GM12864 (cell line): ENCODE measurements at regions not wholly inside any gene's neighbourhood (a gene's known extent, or its start where the extent isn't known, plus 50 kb on each side); places are given as distances from the start of the nearest gene placed in this dataset.

ENCODE experiments used
- DNase-seq: peaks from one replicate; pipeline ENCODE4 v3.0.0-alpha.2; 2011; ENCODE audit warnings: low read depth
- H3K4me3 ChIP-seq: 2 replicates; pipeline ENCODE4 v1.5.1; 2011; ENCODE audit warnings: mild to moderate bottlenecking, low read depth, low read length, control low read depth
- TF ChIP-seq, protein P1 (sequence below): IDR thresholded peaks from 2 replicates; pipeline ENCODE4 v1.5.1; 2011; ENCODE audit warnings: low read depth, mild to moderate bottlenecking, moderate library complexity, low read length, control low read depth, inconsistent platforms; ENCODE audit errors: missing control alignments

DNA sequence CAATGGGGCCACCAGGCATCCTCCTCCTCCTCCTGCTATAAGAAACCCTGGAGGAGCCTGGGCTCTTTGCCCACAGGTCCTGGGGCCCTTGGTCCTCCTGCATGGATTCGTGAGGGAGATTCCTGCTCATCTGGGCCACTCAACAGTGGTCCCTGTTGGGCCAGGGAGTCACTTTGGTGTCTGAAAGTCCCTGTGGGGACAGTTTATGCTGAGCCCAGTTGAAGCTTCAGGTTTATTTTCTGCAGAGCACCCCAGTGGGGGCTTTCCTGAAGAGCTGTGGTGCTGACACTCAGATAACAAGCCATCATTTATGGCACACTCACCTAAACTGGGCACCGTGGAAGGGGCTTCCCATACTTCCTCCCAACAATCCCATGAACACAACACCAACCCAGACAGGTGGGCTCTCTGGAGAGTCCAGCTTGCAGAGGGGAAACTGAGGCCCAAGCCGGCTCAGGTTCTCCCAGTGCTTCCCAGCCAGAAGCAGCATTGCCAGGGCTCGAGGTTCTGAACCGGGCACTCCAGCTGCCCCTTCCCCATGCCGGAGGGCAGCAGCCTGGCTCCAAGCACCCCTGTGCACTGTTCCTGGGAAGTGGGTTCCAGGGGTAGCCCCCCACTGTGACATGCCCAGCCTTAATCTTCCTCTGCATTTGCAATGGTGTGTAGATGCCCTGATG is 91.3 kb downstream of the MYEOV start:
- TF ChIP-seq, protein P1, sequence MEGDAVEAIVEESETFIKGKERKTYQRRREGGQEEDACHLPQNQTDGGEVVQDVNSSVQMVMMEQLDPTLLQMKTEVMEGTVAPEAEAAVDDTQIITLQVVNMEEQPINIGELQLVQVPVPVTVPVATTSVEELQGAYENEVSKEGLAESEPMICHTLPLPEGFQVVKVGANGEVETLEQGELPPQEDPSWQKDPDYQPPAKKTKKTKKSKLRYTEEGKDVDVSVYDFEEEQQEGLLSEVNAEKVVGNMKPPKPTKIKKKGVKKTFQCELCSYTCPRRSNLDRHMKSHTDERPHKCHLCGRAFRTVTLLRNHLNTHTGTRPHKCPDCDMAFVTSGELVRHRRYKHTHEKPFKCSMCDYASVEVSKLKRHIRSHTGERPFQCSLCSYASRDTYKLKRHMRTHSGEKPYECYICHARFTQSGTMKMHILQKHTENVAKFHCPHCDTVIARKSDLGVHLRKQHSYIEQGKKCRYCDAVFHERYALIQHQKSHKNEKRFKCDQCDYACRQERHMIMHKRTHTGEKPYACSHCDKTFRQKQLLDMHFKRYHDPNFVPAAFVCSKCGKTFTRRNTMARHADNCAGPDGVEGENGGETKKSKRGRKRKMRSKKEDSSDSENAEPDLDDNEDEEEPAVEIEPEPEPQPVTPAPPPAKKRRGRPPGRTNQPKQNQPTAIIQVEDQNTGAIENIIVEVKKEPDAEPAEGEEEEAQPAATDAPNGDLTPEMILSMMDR: no peak
- no peak for DNase-seq
- H3K4me3 ChIP-seq: no peak overlapping the region

DNA sequence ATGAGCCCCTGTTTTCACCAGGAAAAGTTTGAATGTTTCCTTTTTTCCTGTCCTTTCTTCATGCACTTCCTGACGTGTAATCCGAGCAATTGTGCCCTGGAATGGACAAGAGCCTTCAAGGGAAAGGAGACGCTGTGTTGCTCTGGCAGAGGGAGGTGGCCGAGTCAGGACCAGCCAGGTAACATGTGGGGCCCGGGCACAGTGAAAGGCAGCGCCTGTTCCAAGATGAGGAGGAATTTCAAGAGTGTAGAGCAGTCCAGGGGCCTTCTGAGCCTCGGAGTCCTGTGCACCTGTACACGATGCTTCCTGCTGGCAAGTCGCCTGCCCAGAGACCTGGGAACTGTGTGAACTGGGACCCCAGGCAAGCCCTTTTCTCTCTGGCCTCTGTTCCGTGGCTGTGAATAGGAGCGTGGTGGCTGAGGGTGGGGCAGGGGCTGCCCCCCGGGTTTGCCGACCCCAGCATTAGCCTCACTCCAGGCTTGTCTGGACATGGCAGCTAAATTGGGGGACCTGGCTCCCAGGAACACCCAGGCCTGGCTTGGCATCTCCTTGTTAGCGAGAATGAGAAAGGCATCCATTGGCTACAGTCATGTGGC is 92.0 kb downstream of the MYEOV start:
- TF ChIP-seq, protein P1: no peak
- no peak for DNase-seq
- no peak overlapping the region for H3K4me3 ChIP-seq

DNA sequence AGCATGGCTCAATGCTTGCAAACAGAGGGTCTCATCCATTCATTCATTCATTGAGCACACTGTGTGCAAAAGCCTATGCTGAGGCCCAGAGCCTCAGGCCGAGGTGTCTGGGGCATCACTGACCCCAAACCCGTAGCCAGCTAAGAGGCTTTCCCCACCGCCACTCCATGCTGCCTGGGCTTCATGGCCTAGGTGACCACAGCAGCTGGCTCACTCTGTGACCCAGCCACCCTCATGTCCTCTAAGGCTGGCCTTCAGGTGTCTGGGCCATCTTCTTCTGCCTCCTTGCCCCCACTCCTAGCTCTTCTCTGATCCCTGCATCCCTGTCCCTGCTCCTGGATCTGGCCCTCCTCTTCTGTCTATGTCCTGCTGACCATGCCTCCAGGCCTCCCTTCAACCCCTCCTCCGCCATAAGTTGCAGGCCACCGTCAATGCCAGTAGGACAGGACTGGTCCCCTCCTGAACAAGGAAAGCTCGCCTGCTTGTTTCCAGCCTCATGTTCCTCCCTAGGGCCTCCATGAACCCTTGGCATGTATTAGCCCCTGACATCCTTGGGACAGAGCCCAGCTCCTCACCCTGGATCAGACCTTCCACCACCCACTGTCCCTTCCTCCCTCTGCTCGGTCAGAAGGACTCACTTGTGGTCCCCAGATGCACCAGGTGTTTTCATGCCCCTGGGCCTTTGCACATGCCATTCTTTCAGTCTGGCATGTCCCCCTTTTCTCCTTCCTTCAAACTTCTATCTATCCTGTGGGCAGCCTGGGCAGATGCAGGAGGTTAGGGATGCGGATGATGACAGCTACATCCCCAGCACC is 92.8 kb downstream of the MYEOV start:
- DNase-seq: no peak
- no peak overlapping the region for H3K4me3 ChIP-seq
- TF ChIP-seq, protein P1: no peak

DNA sequence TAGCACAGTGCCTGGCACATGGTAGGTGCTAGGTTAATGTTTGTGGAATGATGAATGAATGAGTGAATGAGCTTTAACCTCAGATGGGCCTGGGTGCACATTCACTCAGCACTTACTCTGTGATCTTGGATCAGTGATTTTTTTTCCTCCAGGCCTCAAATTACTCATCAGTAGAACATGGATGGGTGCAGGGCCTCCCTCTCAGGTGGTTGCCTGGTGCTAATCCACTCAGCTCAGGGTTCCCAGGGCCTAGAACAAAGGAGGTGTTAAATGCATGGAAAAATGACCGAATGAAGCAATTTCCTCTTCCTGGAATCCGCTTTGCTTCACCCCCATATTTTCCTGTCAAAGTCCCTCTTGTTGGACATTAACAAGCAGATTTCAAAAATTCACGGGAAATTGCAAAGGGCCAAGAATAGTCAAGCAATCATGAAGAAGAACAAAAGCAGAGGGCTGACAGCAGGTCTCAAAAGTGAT is 93.5 kb downstream of the MYEOV start:
- no peak for DNase-seq
- TF ChIP-seq, protein P1: no peak
- no peak overlapping the region for H3K4me3 ChIP-seq

DNA sequence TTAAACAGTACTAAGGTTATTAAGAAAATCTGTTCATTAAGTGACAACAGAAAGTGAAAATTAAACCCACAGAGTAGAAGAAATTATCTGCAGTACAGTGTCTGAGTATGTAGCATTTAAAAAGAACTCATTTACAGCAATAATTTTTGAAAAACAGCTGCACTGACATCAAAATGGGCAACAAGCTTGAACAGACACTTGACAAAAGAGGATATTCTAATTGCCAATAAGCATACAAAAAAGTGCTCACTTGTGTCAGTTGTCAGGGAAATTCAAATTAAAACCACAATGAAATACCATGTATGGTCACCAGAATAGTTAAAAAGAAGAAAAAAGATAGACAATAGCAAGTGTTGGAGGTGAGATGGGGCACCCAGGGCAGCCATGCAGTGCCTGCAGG is 93.3 kb upstream of the LINC01488 start:
- TF ChIP-seq, protein P1: no peak
- no peak for DNase-seq
- H3K4me3 ChIP-seq: no peak overlapping the region

DNA sequence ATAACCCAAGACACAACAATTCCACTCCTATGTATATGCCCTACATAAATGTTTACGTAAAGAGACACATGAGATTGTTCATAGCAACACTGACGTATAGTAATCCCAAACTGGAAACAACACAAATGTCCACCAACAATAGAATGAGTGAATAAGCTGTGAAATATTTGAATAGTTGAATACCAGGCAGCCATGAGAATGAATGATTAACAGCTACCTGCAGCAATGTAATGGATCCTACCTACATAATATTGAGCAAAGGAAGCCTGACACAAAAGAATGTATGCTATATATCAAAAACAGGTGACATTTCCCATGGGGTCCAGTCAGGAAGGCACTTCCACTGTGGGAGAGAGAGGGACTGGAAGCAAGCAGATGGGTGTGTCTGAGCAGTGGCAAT is 92.8 kb upstream of the LINC01488 start:
- no peak overlapping the region for H3K4me3 ChIP-seq
- TF ChIP-seq, protein P1: no peak
- no peak for DNase-seq
